ENCODE measurements at regions not wholly inside any gene's neighbourhood (a gene's known extent, or its start where the extent isn't known, plus 50 kb on each side); places are given as distances from the start of the nearest gene placed in this dataset.

GRCh38 chr6:76684875-76685274, 612.4 kb upstream of the IMPG1 start:
- H3K27ac ChIP-seq: no peak overlapping the region
- H3K4me1 ChIP-seq (ENCODE audit: insufficient read depth): no peaks in the 10 kb centered on the region
- no peak overlapping the region for H3K4me2 ChIP-seq
- no peaks in the 10 kb centered on the region for H3K36me3 ChIP-seq (replicated peaks; ENCODE audit: insufficient read depth, low read depth)
- H3K79me2 ChIP-seq: no peaks in the 10 kb centered on the region
- DNase-seq (ENCODE audit: low spot score): peak; percentile 24
- 75% methylated on average over 5 of the region's 5 CpGs for WGBS (ENCODE audit: low lambda C conversion rate, missing lambda C conversion rate)
- TF ChIP-seq CTCF (IDR thresholded peaks at IDR 0.05; ENCODE audit: poor library complexity): peak; percentile 29
- TF ChIP-seq EZH2phosphoT487 (IDR thresholded peaks at IDR 0.05; ENCODE audit: low read depth, severe bottlenecking, unreplicated experiment): no peak
- H3K27me3 ChIP-seq: no peaks in the 10 kb centered on the region
- H3K9me3 ChIP-seq (ENCODE audit: low read depth): no peaks in the 10 kb centered on the region
- H3K9me2 ChIP-seq (replicated peaks; ENCODE audit: insufficient read depth): no peaks in the 10 kb centered on the region
- H2AFZ ChIP-seq: no peak overlapping the region
- no peaks in the 10 kb centered on the region for H4K20me1 ChIP-seq (ENCODE audit: insufficient read depth, poor library complexity, severe bottlenecking)
- no peak overlapping the region for H3K4me3 ChIP-seq

GRCh38 chr6:76683985-76684384, 611.5 kb upstream of the IMPG1 start:
- H3K4me1 ChIP-seq (ENCODE audit: insufficient read depth): no peaks in the 10 kb centered on the region
- TF ChIP-seq EZH2 (IDR thresholded peaks at IDR 0.05; ENCODE audit: borderline replicate concordance) (no peak), EZH2phosphoT487 (IDR thresholded peaks at IDR 0.05; ENCODE audit: low read depth, severe bottlenecking, unreplicated experiment) (no peak), CTCF (IDR thresholded peaks at IDR 0.05; ENCODE audit: poor library complexity) (no peak)
- no peaks in the 10 kb centered on the region for H3K79me2 ChIP-seq
- no peak overlapping the region for H3K4me2 ChIP-seq
- no peaks in the 10 kb centered on the region for H3K36me3 ChIP-seq (replicated peaks; ENCODE audit: insufficient read depth, low read depth)
- DNase-seq (ENCODE audit: low spot score): no peak
- WGBS (ENCODE audit: low lambda C conversion rate, missing lambda C conversion rate): 75% methylated on average over 2 of the region's 2 CpGs
- H3K9me3 ChIP-seq (ENCODE audit: low read depth): no peaks in the 10 kb centered on the region
- H3K27me3 ChIP-seq: no peaks in the 10 kb centered on the region
- H3K4me3 ChIP-seq: no peak overlapping the region
- no peaks in the 10 kb centered on the region for H3K9me2 ChIP-seq (replicated peaks; ENCODE audit: insufficient read depth)
- no peaks in the 10 kb centered on the region for H4K20me1 ChIP-seq (ENCODE audit: insufficient read depth, poor library complexity, severe bottlenecking)
- no peak overlapping the region for H2AFZ ChIP-seq
- H3K27ac ChIP-seq: no peak overlapping the region

GRCh38 chr6:76682842-76683241, 610.4 kb upstream of the IMPG1 start:
- no peak overlapping the region for H3K4me2 ChIP-seq
- no peaks in the 10 kb centered on the region for H3K4me1 ChIP-seq (ENCODE audit: insufficient read depth)
- no peak overlapping the region for H2AFZ ChIP-seq
- H3K27me3 ChIP-seq: no peaks in the 10 kb centered on the region
- peak; percentile 10 for DNase-seq (ENCODE audit: low spot score)
- no peaks in the 10 kb centered on the region for H3K79me2 ChIP-seq
- no peak overlapping the region for H3K27ac ChIP-seq
- H4K20me1 ChIP-seq (ENCODE audit: insufficient read depth, poor library complexity, severe bottlenecking): no peaks in the 10 kb centered on the region
- no peak overlapping the region for H3K4me3 ChIP-seq
- TF ChIP-seq EZH2 (IDR thresholded peaks at IDR 0.05; ENCODE audit: borderline replicate concordance) (no peak), CTCF (IDR thresholded peaks at IDR 0.05; ENCODE audit: poor library complexity) (peak; percentile 69)
- WGBS (ENCODE audit: low lambda C conversion rate, missing lambda C conversion rate): 39% methylated on average over 1 of the region's 1 CpG
- no peaks in the 10 kb centered on the region for H3K9me3 ChIP-seq (ENCODE audit: low read depth)
- H3K36me3 ChIP-seq (replicated peaks; ENCODE audit: insufficient read depth, low read depth): no peaks in the 10 kb centered on the region
- no peaks in the 10 kb centered on the region for H3K9me2 ChIP-seq (replicated peaks; ENCODE audit: insufficient read depth)

GRCh38 chr6:76681781-76682180, 609.3 kb upstream of the IMPG1 start:
- no peaks in the 10 kb centered on the region for H3K79me2 ChIP-seq
- H4K20me1 ChIP-seq (ENCODE audit: insufficient read depth, poor library complexity, severe bottlenecking): no peaks in the 10 kb centered on the region
- no peak overlapping the region for H3K27ac ChIP-seq
- no peaks in the 10 kb centered on the region for H3K4me1 ChIP-seq (ENCODE audit: insufficient read depth)
- H3K4me3 ChIP-seq: no peak overlapping the region
- no peak for DNase-seq (ENCODE audit: low spot score)
- no peak overlapping the region for H2AFZ ChIP-seq
- TF ChIP-seq EZH2phosphoT487 (IDR thresholded peaks at IDR 0.05; ENCODE audit: low read depth, severe bottlenecking, unreplicated experiment) (no peak), EZH2 (IDR thresholded peaks at IDR 0.05; ENCODE audit: borderline replicate concordance) (no peak), CTCF (IDR thresholded peaks at IDR 0.05; ENCODE audit: poor library complexity) (no peak)
- H3K36me3 ChIP-seq (replicated peaks; ENCODE audit: insufficient read depth, low read depth): no peaks in the 10 kb centered on the region
- no peak overlapping the region for H3K4me2 ChIP-seq
- no peaks in the 10 kb centered on the region for H3K27me3 ChIP-seq
- no peaks in the 10 kb centered on the region for H3K9me2 ChIP-seq (replicated peaks; ENCODE audit: insufficient read depth)
- no peaks in the 10 kb centered on the region for H3K9me3 ChIP-seq (ENCODE audit: low read depth)

All from hepatocyte (in vitro differentiated cells).